ENCODE measurements at regions not wholly inside any gene's neighbourhood (a gene's known extent, or its start where the extent isn't known, plus 50 kb on each side); places are given as distances from the start of the nearest gene placed in this dataset.

GRCh38 chr2:221063568-221063967 lies 508.5 kb downstream of the EPHA4 start (continued):
- TF ChIP-seq, protein P1, sequence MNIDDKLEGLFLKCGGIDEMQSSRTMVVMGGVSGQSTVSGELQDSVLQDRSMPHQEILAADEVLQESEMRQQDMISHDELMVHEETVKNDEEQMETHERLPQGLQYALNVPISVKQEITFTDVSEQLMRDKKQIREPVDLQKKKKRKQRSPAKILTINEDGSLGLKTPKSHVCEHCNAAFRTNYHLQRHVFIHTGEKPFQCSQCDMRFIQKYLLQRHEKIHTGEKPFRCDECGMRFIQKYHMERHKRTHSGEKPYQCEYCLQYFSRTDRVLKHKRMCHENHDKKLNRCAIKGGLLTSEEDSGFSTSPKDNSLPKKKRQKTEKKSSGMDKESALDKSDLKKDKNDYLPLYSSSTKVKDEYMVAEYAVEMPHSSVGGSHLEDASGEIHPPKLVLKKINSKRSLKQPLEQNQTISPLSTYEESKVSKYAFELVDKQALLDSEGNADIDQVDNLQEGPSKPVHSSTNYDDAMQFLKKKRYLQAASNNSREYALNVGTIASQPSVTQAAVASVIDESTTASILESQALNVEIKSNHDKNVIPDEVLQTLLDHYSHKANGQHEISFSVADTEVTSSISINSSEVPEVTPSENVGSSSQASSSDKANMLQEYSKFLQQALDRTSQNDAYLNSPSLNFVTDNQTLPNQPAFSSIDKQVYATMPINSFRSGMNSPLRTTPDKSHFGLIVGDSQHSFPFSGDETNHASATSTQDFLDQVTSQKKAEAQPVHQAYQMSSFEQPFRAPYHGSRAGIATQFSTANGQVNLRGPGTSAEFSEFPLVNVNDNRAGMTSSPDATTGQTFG (tag by site-specific recombination; IDR thresholded peaks at IDR 0.05; ENCODE audit: borderline replicate concordance), result no peak
- TF ChIP-seq ZBTB44 (tag by site-specific recombination; IDR thresholded peaks at IDR 0.05) (no peak), ZNF501 (tag by site-specific recombination; IDR thresholded peaks at IDR 0.05) (no peak), ZFP69B (tag by site-specific recombination; IDR thresholded peaks at IDR 0.05) (no peak), ZNF704 (tag by site-specific recombination; IDR thresholded peaks at IDR 0.05) (no peak)
- TF ChIP-seq, protein P2, sequence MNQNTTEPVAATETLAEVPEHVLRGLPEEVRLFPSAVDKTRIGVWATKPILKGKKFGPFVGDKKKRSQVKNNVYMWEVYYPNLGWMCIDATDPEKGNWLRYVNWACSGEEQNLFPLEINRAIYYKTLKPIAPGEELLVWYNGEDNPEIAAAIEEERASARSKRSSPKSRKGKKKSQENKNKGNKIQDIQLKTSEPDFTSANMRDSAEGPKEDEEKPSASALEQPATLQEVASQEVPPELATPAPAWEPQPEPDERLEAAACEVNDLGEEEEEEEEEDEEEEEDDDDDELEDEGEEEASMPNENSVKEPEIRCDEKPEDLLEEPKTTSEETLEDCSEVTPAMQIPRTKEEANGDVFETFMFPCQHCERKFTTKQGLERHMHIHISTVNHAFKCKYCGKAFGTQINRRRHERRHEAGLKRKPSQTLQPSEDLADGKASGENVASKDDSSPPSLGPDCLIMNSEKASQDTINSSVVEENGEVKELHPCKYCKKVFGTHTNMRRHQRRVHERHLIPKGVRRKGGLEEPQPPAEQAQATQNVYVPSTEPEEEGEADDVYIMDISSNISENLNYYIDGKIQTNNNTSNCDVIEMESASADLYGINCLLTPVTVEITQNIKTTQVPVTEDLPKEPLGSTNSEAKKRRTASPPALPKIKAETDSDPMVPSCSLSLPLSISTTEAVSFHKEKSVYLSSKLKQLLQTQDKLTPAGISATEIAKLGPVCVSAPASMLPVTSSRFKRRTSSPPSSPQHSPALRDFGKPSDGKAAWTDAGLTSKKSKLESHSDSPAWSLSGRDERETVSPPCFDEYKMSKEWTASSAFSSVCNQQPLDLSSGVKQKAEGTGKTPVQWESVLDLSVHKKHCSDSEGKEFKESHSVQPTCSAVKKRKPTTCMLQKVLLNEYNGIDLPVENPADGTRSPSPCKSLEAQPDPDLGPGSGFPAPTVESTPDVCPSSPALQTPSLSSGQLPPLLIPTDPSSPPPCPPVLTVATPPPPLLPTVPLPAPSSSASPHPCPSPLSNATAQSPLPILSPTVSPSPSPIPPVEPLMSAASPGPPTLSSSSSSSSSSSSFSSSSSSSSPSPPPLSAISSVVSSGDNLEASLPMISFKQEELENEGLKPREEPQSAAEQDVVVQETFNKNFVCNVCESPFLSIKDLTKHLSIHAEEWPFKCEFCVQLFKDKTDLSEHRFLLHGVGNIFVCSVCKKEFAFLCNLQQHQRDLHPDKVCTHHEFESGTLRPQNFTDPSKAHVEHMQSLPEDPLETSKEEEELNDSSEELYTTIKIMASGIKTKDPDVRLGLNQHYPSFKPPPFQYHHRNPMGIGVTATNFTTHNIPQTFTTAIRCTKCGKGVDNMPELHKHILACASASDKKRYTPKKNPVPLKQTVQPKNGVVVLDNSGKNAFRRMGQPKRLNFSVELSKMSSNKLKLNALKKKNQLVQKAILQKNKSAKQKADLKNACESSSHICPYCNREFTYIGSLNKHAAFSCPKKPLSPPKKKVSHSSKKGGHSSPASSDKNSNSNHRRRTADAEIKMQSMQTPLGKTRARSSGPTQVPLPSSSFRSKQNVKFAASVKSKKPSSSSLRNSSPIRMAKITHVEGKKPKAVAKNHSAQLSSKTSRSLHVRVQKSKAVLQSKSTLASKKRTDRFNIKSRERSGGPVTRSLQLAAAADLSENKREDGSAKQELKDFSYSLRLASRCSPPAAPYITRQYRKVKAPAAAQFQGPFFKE (tag by site-specific recombination; IDR thresholded peaks at IDR 0.05; ENCODE audit: borderline replicate concordance), result no peak
- TF ChIP-seq, protein P3, sequence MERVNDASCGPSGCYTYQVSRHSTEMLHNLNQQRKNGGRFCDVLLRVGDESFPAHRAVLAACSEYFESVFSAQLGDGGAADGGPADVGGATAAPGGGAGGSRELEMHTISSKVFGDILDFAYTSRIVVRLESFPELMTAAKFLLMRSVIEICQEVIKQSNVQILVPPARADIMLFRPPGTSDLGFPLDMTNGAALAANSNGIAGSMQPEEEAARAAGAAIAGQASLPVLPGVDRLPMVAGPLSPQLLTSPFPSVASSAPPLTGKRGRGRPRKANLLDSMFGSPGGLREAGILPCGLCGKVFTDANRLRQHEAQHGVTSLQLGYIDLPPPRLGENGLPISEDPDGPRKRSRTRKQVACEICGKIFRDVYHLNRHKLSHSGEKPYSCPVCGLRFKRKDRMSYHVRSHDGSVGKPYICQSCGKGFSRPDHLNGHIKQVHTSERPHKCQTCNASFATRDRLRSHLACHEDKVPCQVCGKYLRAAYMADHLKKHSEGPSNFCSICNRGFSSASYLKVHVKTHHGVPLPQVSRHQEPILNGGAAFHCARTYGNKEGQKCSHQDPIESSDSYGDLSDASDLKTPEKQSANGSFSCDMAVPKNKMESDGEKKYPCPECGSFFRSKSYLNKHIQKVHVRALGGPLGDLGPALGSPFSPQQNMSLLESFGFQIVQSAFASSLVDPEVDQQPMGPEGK (tag by site-specific recombination; IDR thresholded peaks at IDR 0.05), result no peak

- Histone ChIP-seq H3K9me3 (ENCODE audit: control insufficient read depth, insufficient read depth, low read depth, low read length) (no peaks in the 10 kb centered on the region), H3K4me3 (ENCODE audit: low read depth, low read length) (no peak overlapping the region), H3K36me3 (ENCODE audit: control insufficient read depth in 2 of 2, insufficient read depth in 1 of 2, low read length in 2 of 2) (no peaks in the 10 kb centered on the region), H3K4me1 (ENCODE audit: control insufficient read depth, insufficient read depth, low read length) (no peaks in the 10 kb centered on the region), H3K27ac (ENCODE audit: extremely low read depth, low read depth, low read length) (no peak overlapping the region)
- TF ChIP-seq ZNF416 (tag by site-specific recombination; IDR thresholded peaks at IDR 0.05), result no peak
- TF ChIP-seq ZNF510 (tag by site-specific recombination; IDR thresholded peaks at IDR 0.05; ENCODE audit: insufficient replicate concordance), result no peak
- no peak for TF ChIP-seq ZNF792 (tag by site-specific recombination; IDR thresholded peaks at IDR 0.05)
- no peak for TF ChIP-seq ZNF561 (tag by site-specific recombination; IDR thresholded peaks at IDR 0.05; ENCODE audit: borderline replicate concordance)
- TF ChIP-seq, protein P4, sequence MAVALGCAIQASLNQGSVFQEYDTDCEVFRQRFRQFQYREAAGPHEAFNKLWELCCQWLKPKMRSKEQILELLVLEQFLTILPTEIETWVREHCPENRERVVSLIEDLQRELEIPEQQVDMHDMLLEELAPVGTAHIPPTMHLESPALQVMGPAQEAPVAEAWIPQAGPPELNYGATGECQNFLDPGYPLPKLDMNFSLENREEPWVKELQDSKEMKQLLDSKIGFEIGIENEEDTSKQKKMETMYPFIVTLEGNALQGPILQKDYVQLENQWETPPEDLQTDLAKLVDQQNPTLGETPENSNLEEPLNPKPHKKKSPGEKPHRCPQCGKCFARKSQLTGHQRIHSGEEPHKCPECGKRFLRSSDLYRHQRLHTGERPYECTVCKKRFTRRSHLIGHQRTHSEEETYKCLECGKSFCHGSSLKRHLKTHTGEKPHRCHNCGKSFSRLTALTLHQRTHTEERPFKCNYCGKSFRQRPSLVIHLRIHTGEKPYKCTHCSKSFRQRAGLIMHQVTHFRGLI (tag by site-specific recombination; IDR thresholded peaks at IDR 0.05), result no peak
- TF ChIP-seq ZNF560 (tag by site-specific recombination; IDR thresholded peaks at IDR 0.05; ENCODE audit: borderline replicate concordance), result no peak
- TF ChIP-seq, protein P5, sequence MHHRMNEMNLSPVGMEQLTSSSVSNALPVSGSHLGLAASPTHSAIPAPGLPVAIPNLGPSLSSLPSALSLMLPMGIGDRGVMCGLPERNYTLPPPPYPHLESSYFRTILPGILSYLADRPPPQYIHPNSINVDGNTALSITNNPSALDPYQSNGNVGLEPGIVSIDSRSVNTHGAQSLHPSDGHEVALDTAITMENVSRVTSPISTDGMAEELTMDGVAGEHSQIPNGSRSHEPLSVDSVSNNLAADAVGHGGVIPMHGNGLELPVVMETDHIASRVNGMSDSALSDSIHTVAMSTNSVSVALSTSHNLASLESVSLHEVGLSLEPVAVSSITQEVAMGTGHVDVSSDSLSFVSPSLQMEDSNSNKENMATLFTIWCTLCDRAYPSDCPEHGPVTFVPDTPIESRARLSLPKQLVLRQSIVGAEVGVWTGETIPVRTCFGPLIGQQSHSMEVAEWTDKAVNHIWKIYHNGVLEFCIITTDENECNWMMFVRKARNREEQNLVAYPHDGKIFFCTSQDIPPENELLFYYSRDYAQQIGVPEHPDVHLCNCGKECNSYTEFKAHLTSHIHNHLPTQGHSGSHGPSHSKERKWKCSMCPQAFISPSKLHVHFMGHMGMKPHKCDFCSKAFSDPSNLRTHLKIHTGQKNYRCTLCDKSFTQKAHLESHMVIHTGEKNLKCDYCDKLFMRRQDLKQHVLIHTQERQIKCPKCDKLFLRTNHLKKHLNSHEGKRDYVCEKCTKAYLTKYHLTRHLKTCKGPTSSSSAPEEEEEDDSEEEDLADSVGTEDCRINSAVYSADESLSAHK (tag by site-specific recombination; IDR thresholded peaks at IDR 0.05), result no peak
- POLR2A ChIA-PET, result no interaction called here
- CTCF ChIA-PET, result no interaction called here
Measured at GRCh38 chr2:221064058-221064854, 507.8 kb downstream of the EPHA4 start.
